IMR-90 (cell line): ENCODE measurements at regions not wholly inside any gene's neighbourhood (a gene's known extent, or its start where the extent isn't known, plus 50 kb on each side); places are given as distances from the start of the nearest gene placed in this dataset.

Experiments
- CEBPB ChIP-seq: IDR thresholded peaks from 2 replicates; pipeline ENCODE4 v1.6.1; 2012; ENCODE audit warnings: low read depth, low read length, improper control_type of control experiment
- CTCF ChIP-seq: conservative IDR thresholded peaks from 2 replicates; pipeline ENCODE4 v1.5.1; 2012; ENCODE audit warnings: mild to moderate bottlenecking, low read depth, low read length, improper control_type of control experiment
- ELK1 ChIP-seq: fragments of 150-350 bp; IDR thresholded peaks from 2 replicates; pipeline ENCODE4 v1.6.1; 2016; ENCODE audit warnings: low read depth, mild to moderate bottlenecking, low read length, moderate library complexity, borderline replicate concordance
- RAD21 ChIP-seq: IDR thresholded peaks from 2 replicates; pipeline ENCODE4 v1.6.1; 2012; ENCODE audit warnings: low read length, improper control_type of control experiment
- RFX5 ChIP-seq: IDR thresholded peaks from 2 replicates; pipeline ENCODE4 v1.8.0; 2012; ENCODE audit warnings: low read depth, mild to moderate bottlenecking, low read length, moderate library complexity
- USF2 ChIP-seq: fragments of 150-350 bp; IDR thresholded peaks from 2 replicates; pipeline ENCODE4 v1.6.1; 2017; ENCODE audit warnings: mild to moderate bottlenecking, antibody characterized with exemption, low read length, low read depth

DNA sequence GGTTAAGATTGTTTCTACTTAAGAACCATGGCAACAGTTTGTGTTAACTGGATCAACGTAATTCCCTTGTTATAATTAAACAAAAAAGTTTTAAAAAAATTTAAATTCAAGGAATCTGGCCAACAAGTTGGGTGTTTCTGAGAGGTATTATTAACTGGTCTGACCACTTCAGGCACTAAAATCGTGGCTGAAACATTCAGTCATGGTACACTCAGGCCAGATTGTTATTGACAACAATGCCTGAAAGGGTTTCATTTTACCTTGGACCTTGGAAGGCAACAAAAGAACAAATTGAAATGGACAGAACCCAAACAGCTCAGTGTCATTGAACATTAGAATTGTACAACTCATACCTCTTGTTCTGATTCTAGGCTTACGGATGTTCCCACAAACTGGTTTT is 103.3 kb upstream of the ARMC3 start:
- TF ChIP-seq USF2 (no peak), CTCF (no peak), CEBPB (no peak), ELK1 (no peak), RFX5 (no peak), RAD21 (no peak)
